A549 (cell line): ENCODE measurements at regions not wholly inside any gene's neighbourhood (a gene's known extent, or its start where the extent isn't known, plus 50 kb on each side); places are given as distances from the start of the nearest gene placed in this dataset.

Experiments used
- BCL3 ChIP-seq: fragments of >200 bp; sonication (Bioruptor Twin); formaldehyde crosslinking; IDR thresholded peaks from 3 replicates; pipeline ENCODE4 v1.6.1; 2016
- CHD2 ChIP-seq: fragments of 150-350 bp; IDR thresholded peaks from 2 replicates; pipeline ENCODE4 v1.6.1; 2014; ENCODE audit warnings: low read length; ENCODE audit not compliant: partially characterized antibody
- CTCF ChIP-seq: fragments of >200 bp; sonication (Bioruptor Twin); formaldehyde crosslinking; IDR thresholded peaks from 3 replicates; pipeline ENCODE4 v1.5.1; 2016
- GATA3 ChIP-seq: IDR thresholded peaks from 2 replicates; pipeline ENCODE4 v1.6.1; 2012; ENCODE audit warnings: borderline replicate concordance
- JUNB ChIP-seq: fragments of >200 bp; sonication (Bioruptor Twin); formaldehyde crosslinking; IDR thresholded peaks from 2 replicates; pipeline ENCODE4 v1.6.1; 2016
- POLR2A ChIP-seq: IDR thresholded peaks from 2 replicates; pipeline ENCODE4 v1.6.1; 2012; ENCODE audit warnings: mild to moderate bottlenecking, low read length
- RAD21 ChIP-seq, 2 experiments: fragments of >200 bp in 1 of 2; sonication (Bioruptor Twin) in 1 of 2; formaldehyde crosslinking in 1 of 2; IDR thresholded peaks in 1 of 2; conservative IDR thresholded peaks in 1 of 2; 2 replicates in 1 of 2; 3 replicates in 1 of 2; pipeline ENCODE4 v1.6.1; 2012 to 2018; ENCODE audit warnings: inconsistent platforms in 1 of 2
- REST ChIP-seq: fragments of 200-600 bp; sonication (generic); IDR thresholded peaks from 2 replicates; pipeline ENCODE4 v1.6.1; 2016; ENCODE audit warnings: antibody characterized with exemption, mild to moderate bottlenecking, moderate library complexity
- RFX5 ChIP-seq: fragments of 450-650 bp; IDR thresholded peaks from 2 replicates; pipeline ENCODE4 v1.7.1; 2014; ENCODE audit warnings: antibody characterized with exemption, mild to moderate bottlenecking, moderate library complexity
- TP53 ChIP-seq: fragments of 250-450 bp; sonication (Bioruptor Pico); IDR thresholded peaks from 2 replicates; pipeline ENCODE4 v1.5.0; 2021; ENCODE audit warnings: mild to moderate bottlenecking, moderate library complexity
- TF ChIP-seq, protein P1 (sequence below): IDR thresholded peaks from 2 replicates; pipeline ENCODE4 v1.6.1; 2012; ENCODE audit warnings: low read depth, borderline replicate concordance

DNA sequence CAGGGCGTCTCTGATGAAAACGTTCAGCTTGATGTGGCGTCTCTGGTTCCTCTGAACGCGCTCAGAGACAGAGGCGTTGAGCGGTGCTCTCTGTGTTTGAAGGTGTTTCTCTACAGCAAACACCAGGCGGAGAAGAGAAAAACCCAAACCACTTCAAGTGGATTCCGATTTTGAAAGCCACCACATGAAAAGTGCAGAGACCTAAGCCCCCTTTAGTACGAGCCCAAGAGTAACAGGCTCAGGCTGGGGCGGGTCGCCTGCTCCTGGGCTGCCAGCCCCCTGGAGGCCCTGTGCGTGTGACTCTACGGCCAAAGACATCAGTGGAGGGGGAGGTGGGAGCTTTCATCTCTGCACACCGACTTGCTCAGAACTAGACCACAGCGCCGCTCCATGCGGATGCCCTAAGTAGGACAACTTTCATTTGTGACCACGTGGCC, 328.4 kb downstream of the MAF start:
- TF ChIP-seq GATA3, result no peak
- no peak for TF ChIP-seq CTCF
- TF ChIP-seq REST, result no peak
- TF ChIP-seq TP53, result no peak
- TF ChIP-seq RFX5, result no peak
- TF ChIP-seq, protein P1, sequence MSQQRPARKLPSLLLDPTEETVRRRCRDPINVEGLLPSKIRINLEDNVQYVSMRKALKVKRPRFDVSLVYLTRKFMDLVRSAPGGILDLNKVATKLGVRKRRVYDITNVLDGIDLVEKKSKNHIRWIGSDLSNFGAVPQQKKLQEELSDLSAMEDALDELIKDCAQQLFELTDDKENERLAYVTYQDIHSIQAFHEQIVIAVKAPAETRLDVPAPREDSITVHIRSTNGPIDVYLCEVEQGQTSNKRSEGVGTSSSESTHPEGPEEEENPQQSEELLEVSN, result no peak
- no peak for TF ChIP-seq CHD2
- no peak for TF ChIP-seq POLR2A
- TF ChIP-seq RAD21 (conservative IDR thresholded peaks at IDR 0.05 in 1 of 2, IDR thresholded peaks at IDR 0.05 in 1 of 2), result no peak
- TF ChIP-seq JUNB, result no peak
- TF ChIP-seq BCL3, result no peak
